Mesendoderm (in vitro differentiated cells): ENCODE measurements at regions not wholly inside any gene's neighbourhood (a gene's known extent, or its start where the extent isn't known, plus 50 kb on each side); places are given as distances from the start of the nearest gene placed in this dataset.
"Not testable (repeated sequence)": the region's sequence is repeated elsewhere in the genome, so short reads cannot be mapped to it uniquely, and the experiment has no call there.

Source experiments
- DNase-seq: peaks from one replicate; pipeline ENCODE4 v3.0.0; 2013
- H2AK5ac ChIP-seq: 2 replicates; pipeline ENCODE4 v1.6.1; 2013; ENCODE audit warnings: low read length, inconsistent platforms
- H2BK120ac ChIP-seq: 2 replicates; pipeline ENCODE4 v1.6.1; 2013; ENCODE audit warnings: low read depth, mild to moderate bottlenecking, low read length, moderate library complexity, mixed read lengths
- H2BK15ac ChIP-seq: replicated peaks from 2 replicates; pipeline ENCODE4 v1.6.1; 2013; ENCODE audit warnings: low read depth, mild to moderate bottlenecking, moderate library complexity
- H2BK5ac ChIP-seq: 2 replicates; pipeline ENCODE4 v1.6.1; 2013; ENCODE audit warnings: low read length, inconsistent platforms
- H3K18ac ChIP-seq: 2 replicates; pipeline ENCODE4 v1.6.1; 2013; ENCODE audit warnings: mild to moderate bottlenecking, low read length, mixed read lengths
- H3K23ac ChIP-seq: one replicate; pipeline ENCODE4 v1.6.1; 2013; ENCODE audit warnings: low read length
- H3K27ac ChIP-seq: 2 replicates; pipeline ENCODE4 v1.5.1; 2013; ENCODE audit warnings: low read depth, mild to moderate bottlenecking, inconsistent platforms, low read length, moderate library complexity
- H3K27me3 ChIP-seq: 2 replicates; pipeline ENCODE4 v1.6.1; 2013; ENCODE audit warnings: low read length, control low read depth, mild to moderate bottlenecking, inconsistent platforms; ENCODE audit not compliant: insufficient read depth, poor library complexity
- H3K36me3 ChIP-seq: 2 replicates; pipeline ENCODE4 v1.6.1; 2013; ENCODE audit warnings: low read length, inconsistent platforms; ENCODE audit not compliant: control insufficient read depth, insufficient read depth
- H3K4ac ChIP-seq: one replicate; pipeline ENCODE4 v1.6.1; 2013; ENCODE audit warnings: low read depth, mild to moderate bottlenecking, low read length, moderate library complexity
- H3K4me1 ChIP-seq: 2 replicates; pipeline ENCODE4 v1.6.1; 2013; ENCODE audit warnings: low read depth, low read length, inconsistent platforms; ENCODE audit not compliant: control insufficient read depth
- H3K4me2 ChIP-seq: 2 replicates; pipeline ENCODE4 v1.6.1; 2013; ENCODE audit warnings: low read length
- H3K4me3 ChIP-seq: 2 replicates; pipeline ENCODE4 v1.5.1; 2013; ENCODE audit warnings: mild to moderate bottlenecking, low read length
- H3K56ac ChIP-seq: one replicate; pipeline ENCODE4 v1.6.1; 2013; ENCODE audit warnings: low read length
- H3K79me1 ChIP-seq: 2 replicates; pipeline ENCODE4 v1.6.1; 2013; ENCODE audit warnings: low read length, inconsistent platforms
- H3K79me2 ChIP-seq: 2 replicates; pipeline ENCODE4 v1.6.1; 2013; ENCODE audit warnings: mild to moderate bottlenecking, low read length; ENCODE audit not compliant: control insufficient read depth, insufficient read depth
- H3K9ac ChIP-seq: 2 replicates; pipeline ENCODE4 v1.6.1; 2013; ENCODE audit warnings: low read length, inconsistent platforms
- H4K5ac ChIP-seq: one replicate; pipeline ENCODE4 v1.6.1; 2013; ENCODE audit warnings: low read length
- H4K8ac ChIP-seq: one replicate; pipeline ENCODE4 v1.6.1; 2013; ENCODE audit warnings: low read depth, mild to moderate bottlenecking, control low read depth, low read length, moderate library complexity
- WGBS: extraction: QIAGEN DNeasy Blood & Tissue Kit; methylation state at CpG from one replicate; pipeline ENCODE4 v1.1.7; 2013; ENCODE audit warnings: low lambda C conversion rate, missing lambda C conversion rate; ENCODE audit not compliant: insufficient coverage; ENCODE audit errors: extremely low coverage; 5-methylcytosine and 5-hydroxymethylcytosine counted together

- H3K79me1 ChIP-seq: no peaks in the 10 kb centered on the region
- no peaks in the 10 kb centered on the region for H3K79me2 ChIP-seq
- WGBS: no CpG with 5 or more reads among the region's 5 CpGs
- no peak overlapping the region for H3K9ac ChIP-seq
- no peak overlapping the region for H3K4me2 ChIP-seq
- no peaks in the 10 kb centered on the region for H3K4me1 ChIP-seq
- H3K27me3 ChIP-seq: no peaks in the 10 kb centered on the region
- no peak overlapping the region for H3K4me3 ChIP-seq
- H2BK15ac ChIP-seq: no peak overlapping the region
- no peak overlapping the region for H4K8ac ChIP-seq
- H3K56ac ChIP-seq: no peak overlapping the region
- H3K27ac ChIP-seq: no peak overlapping the region
- H3K23ac ChIP-seq: no peak overlapping the region
- no peak overlapping the region for H3K18ac ChIP-seq
- H2BK5ac ChIP-seq: no peak overlapping the region
- no peaks in the 10 kb centered on the region for H3K36me3 ChIP-seq
- H3K4ac ChIP-seq: no peak overlapping the region
- no peak for DNase-seq
- H2AK5ac ChIP-seq: no peak overlapping the region
- H2BK120ac ChIP-seq: no peak overlapping the region
- H4K5ac ChIP-seq: no peak overlapping the region
Measured at GRCh38 chr4:31461421-31461820, 741.3 kb downstream of the PCDH7 start.

DNA sequence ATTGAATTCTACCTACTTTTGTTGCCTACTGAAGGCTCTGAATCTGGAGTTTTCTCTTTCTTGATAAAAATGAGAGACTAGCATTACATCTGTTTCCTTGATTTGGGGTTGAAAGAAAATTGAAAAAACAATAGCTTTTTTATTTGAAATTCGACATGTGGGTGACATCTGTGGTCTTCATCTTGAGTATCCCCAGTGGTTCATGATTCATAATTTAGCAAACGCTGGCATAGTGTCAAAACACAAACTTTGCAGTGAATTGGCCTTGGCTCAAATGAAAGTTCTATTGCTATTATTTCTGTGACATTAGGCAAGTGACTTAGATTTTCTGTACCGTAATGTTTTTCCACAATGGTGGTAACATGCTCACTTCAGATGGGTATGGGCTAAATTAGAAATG, 747.6 kb downstream of the PCDH7 start:
- H3K4me3 ChIP-seq: no peak overlapping the region
- no CpG with 5 or more reads among the region's 3 CpGs for WGBS
- H4K5ac ChIP-seq: no peak overlapping the region

GRCh38 chr4:31474221-31474620, 754.1 kb downstream of the PCDH7 start:
- Histone ChIP-seq H2AK5ac (no peak overlapping the region), H2BK5ac (no peak overlapping the region), H3K23ac (no peak overlapping the region), H3K4me2 (no peak overlapping the region), H3K79me1 (no peaks in the 10 kb centered on the region), H4K8ac (no peak overlapping the region), H3K27me3 (no peaks in the 10 kb centered on the region), H3K36me3 (no peaks in the 10 kb centered on the region), H3K56ac (no peak overlapping the region), H3K4ac (no peak overlapping the region), H4K5ac (no peak overlapping the region), H2BK15ac (no peak overlapping the region), H3K9ac (no peak overlapping the region), H3K4me1 (no peaks in the 10 kb centered on the region), H3K27ac (no peak overlapping the region), H3K4me3 (no peak overlapping the region), H3K18ac (no peak overlapping the region), H3K79me2 (no peaks in the 10 kb centered on the region), H2BK120ac (no peak overlapping the region)
- WGBS: no CpG with 5 or more reads among the region's 1 CpG
- DNase-seq: no peak

More for the DNA sequence above, 747.6 kb downstream of the PCDH7 start:
- H3K4ac ChIP-seq: no peak overlapping the region
- H2BK120ac ChIP-seq: no peak overlapping the region
- no peak overlapping the region for H3K9ac ChIP-seq
- no peak overlapping the region for H2BK15ac ChIP-seq
- no peak overlapping the region for H3K56ac ChIP-seq
- no peak overlapping the region for H2BK5ac ChIP-seq
- H2AK5ac ChIP-seq: no peak overlapping the region
- no peak overlapping the region for H4K8ac ChIP-seq
- no peak overlapping the region for H3K4me2 ChIP-seq
- no peaks in the 10 kb centered on the region for H3K27me3 ChIP-seq
- no peak overlapping the region for H3K27ac ChIP-seq
- H3K36me3 ChIP-seq: no peaks in the 10 kb centered on the region
- no peak overlapping the region for H3K23ac ChIP-seq
- H3K4me1 ChIP-seq: no peaks in the 10 kb centered on the region
- no peaks in the 10 kb centered on the region for H3K79me1 ChIP-seq
- no peaks in the 10 kb centered on the region for H3K79me2 ChIP-seq
- DNase-seq: no peak
- no peak overlapping the region for H3K18ac ChIP-seq

- no peak overlapping the region for H2AK5ac ChIP-seq
- no peak overlapping the region for H3K4ac ChIP-seq
- no peak overlapping the region for H2BK5ac ChIP-seq
- WGBS: no CpG with 5 or more reads among the region's 1 CpG
- H3K9ac ChIP-seq: no peak overlapping the region
- no peak overlapping the region for H3K4me3 ChIP-seq
- no peak overlapping the region for H4K8ac ChIP-seq
- H3K27me3 ChIP-seq: no peaks in the 10 kb centered on the region
- no peak overlapping the region for H2BK120ac ChIP-seq
- no peak for DNase-seq
- no peak overlapping the region for H3K27ac ChIP-seq
- no peak overlapping the region for H4K5ac ChIP-seq
- no peak overlapping the region for H3K23ac ChIP-seq
- H3K79me2 ChIP-seq: no peaks in the 10 kb centered on the region
- H3K4me2 ChIP-seq: no peak overlapping the region
- H3K56ac ChIP-seq: no peak overlapping the region
- no peak overlapping the region for H2BK15ac ChIP-seq
- H3K4me1 ChIP-seq: no peaks in the 10 kb centered on the region
- H3K36me3 ChIP-seq: no peaks in the 10 kb centered on the region
- H3K18ac ChIP-seq: no peak overlapping the region
- no peaks in the 10 kb centered on the region for H3K79me1 ChIP-seq
Measured at GRCh38 chr4:31482691-31483090, 762.5 kb downstream of the PCDH7 start.

GRCh38 chr4:31499216-31499615, 779.0 kb downstream of the PCDH7 start:
- not testable (repeated sequence) for DNase-seq, H3K4ac ChIP-seq, H3K9ac ChIP-seq, H2BK120ac ChIP-seq, H3K79me2 ChIP-seq, H3K36me3 ChIP-seq, H2BK5ac ChIP-seq, H4K5ac ChIP-seq, H3K18ac ChIP-seq, H3K4me2 ChIP-seq, H3K79me1 ChIP-seq, H3K4me3 ChIP-seq, H3K27ac ChIP-seq, H2BK15ac ChIP-seq, H4K8ac ChIP-seq, H2AK5ac ChIP-seq, H3K56ac ChIP-seq, H3K4me1 ChIP-seq, H3K23ac ChIP-seq, H3K27me3 ChIP-seq
- no CpG with 5 or more reads among the region's 3 CpGs for WGBS

DNA sequence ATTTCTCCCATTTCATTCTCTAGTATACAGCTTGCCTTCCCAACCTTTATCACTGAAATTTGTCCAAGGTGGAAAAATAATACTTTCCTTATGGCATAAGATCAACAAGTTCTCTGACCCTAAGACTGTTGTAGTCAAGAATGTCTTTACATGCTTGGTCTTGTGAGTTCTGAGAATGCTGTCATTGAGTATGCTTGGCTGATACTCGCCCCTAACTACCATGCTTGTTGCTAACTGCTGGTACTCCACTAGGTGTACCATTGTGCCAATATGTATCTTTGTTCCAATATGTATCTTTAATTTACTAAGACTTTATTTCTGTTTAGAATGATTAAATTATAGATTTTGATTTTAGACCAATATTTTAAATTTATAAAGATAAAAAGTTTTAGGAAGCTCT, 796.4 kb downstream of the PCDH7 start:
- H3K23ac ChIP-seq: no peak overlapping the region
- no peaks in the 10 kb centered on the region for H3K36me3 ChIP-seq
- no peak overlapping the region for H2BK5ac ChIP-seq
- no peaks in the 10 kb centered on the region for H3K79me2 ChIP-seq
- no peak for DNase-seq
- no peak overlapping the region for H2BK15ac ChIP-seq
- no peak overlapping the region for H2BK120ac ChIP-seq
- no peak overlapping the region for H3K27ac ChIP-seq
- no peaks in the 10 kb centered on the region for H3K79me1 ChIP-seq
- no peak overlapping the region for H3K18ac ChIP-seq
- H2AK5ac ChIP-seq: no peak overlapping the region
- no peak overlapping the region for H3K4me3 ChIP-seq
- H3K4me1 ChIP-seq: no peaks in the 10 kb centered on the region
- no peaks in the 10 kb centered on the region for H3K27me3 ChIP-seq
- WGBS: no CpG with 5 or more reads among the region's 1 CpG
- no peak overlapping the region for H3K4ac ChIP-seq
- no peak overlapping the region for H4K5ac ChIP-seq
- no peak overlapping the region for H3K56ac ChIP-seq
- H4K8ac ChIP-seq: no peak overlapping the region
- H3K9ac ChIP-seq: no peak overlapping the region
- H3K4me2 ChIP-seq: no peak overlapping the region
